ENCODE measurements at regions not wholly inside any gene's neighbourhood (a gene's known extent, or its start where the extent isn't known, plus 50 kb on each side); places are given as distances from the start of the nearest gene placed in this dataset.

DNA sequence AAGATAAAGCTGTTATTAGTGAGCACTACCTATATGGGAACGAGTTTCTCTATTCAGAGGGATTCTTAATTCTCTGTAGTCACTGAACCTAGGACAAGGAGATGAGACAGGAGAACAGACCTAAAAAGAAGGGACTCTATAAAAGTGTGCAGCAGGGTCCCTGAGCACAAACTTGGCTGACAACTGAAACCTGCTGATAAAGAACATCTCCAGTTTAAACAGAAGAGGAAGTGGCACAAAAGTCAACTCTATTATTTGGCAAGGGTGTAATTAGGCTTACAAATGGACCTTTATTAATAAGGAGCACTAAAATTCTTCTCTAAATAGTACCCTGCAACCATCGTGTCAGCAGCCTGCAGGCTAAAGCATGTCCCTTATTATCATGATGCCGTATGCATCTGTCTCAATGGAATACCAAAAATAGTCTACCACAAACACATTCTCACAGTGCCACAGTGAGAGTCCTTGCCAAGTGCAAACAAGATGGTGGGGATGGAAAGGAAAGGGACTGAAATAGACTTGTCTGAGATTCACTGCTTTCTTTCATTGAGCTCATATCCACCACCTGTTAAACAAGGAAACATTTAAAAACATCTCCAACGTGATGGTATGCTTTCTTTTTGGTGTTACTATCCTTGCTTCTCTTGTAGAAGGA is 260.2 kb downstream of the INSIG2 start:
- no peak overlapping the region for H3K4me3 ChIP-seq (ENCODE audit: low read depth, low read length)
- no peaks in the 10 kb centered on the region for H3K4me1 ChIP-seq
- DNase-seq = no peak
- no peaks in the 10 kb centered on the region for H3K9me3 ChIP-seq
- no peak for TF ChIP-seq CTCF (IDR thresholded peaks at IDR 0.05; ENCODE audit: low read depth, low read length)
- H3K36me3 ChIP-seq = no peaks in the 10 kb centered on the region
- no peaks in the 10 kb centered on the region for H3K27me3 ChIP-seq

GRCh38 chr2:118345465-118345864 is 257.2 kb downstream of the INSIG2 start:
- Histone ChIP-seq H3K4me3 (ENCODE audit: low read depth, low read length) (no peak overlapping the region), H3K36me3 (no peaks in the 10 kb centered on the region), H3K27me3 (no peaks in the 10 kb centered on the region), H3K9me3 (no peaks in the 10 kb centered on the region), H3K4me1 (no peaks in the 10 kb centered on the region)
- DNase-seq = no peak
- no peak for TF ChIP-seq CTCF (IDR thresholded peaks at IDR 0.05; ENCODE audit: low read depth, low read length)

DNA sequence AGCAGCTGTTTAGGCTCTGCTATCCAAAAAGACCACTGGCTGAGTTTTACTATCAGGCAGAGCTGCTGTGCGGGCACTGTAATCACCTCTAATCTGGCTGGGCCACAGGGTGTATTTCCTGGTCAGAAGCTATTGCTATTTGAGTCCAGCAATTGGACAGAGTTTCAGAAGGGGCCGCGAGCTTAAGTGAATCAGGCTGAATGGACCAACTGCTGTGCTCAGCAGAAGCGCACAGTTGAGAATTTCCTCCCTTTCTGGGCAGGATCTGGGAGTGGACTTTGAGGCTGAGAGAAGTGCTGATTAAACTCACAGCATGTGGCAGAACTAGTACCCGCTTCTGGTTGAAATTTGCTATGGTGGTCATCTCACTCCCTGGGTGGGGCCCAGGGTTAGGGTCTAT is 251.8 kb downstream of the INSIG2 start:
- Histone ChIP-seq H3K27me3 (no peaks in the 10 kb centered on the region), H3K36me3 (no peaks in the 10 kb centered on the region), H3K4me1 (no peaks in the 10 kb centered on the region), H3K4me3 (ENCODE audit: low read depth, low read length) (no peak overlapping the region), H3K9me3 (no peaks in the 10 kb centered on the region)
- no peak for TF ChIP-seq CTCF (IDR thresholded peaks at IDR 0.05; ENCODE audit: low read depth, low read length)
- no peak for DNase-seq

- no peak for DNase-seq
- Histone ChIP-seq H3K4me3 (ENCODE audit: low read depth, low read length) (no peak overlapping the region), H3K4me1 (no peaks in the 10 kb centered on the region), H3K9me3 (no peaks in the 10 kb centered on the region), H3K36me3 (no peaks in the 10 kb centered on the region), H3K27me3 (no peaks in the 10 kb centered on the region)
- TF ChIP-seq CTCF (IDR thresholded peaks at IDR 0.05; ENCODE audit: low read depth, low read length) = no peak
These were observed 251.1 kb downstream of the INSIG2 start for GRCh38 chr2:118339386-118339785.

- H3K36me3 ChIP-seq = no peaks in the 10 kb centered on the region
- DNase-seq = no peak
- H3K9me3 ChIP-seq = no peaks in the 10 kb centered on the region
- no peaks in the 10 kb centered on the region for H3K27me3 ChIP-seq
- no peak for TF ChIP-seq CTCF (IDR thresholded peaks at IDR 0.05; ENCODE audit: low read depth, low read length)
- H3K4me1 ChIP-seq = no peaks in the 10 kb centered on the region
- H3K4me3 ChIP-seq (ENCODE audit: low read depth, low read length) = no peak overlapping the region
These were observed 245.4 kb downstream of the INSIG2 start for GRCh38 chr2:118333664-118334063.

- Histone ChIP-seq H3K9me3 (no peaks in the 10 kb centered on the region), H3K4me1 (no peaks in the 10 kb centered on the region), H3K27me3 (no peaks in the 10 kb centered on the region), H3K36me3 (no peaks in the 10 kb centered on the region), H3K4me3 (ENCODE audit: low read depth, low read length) (no peak overlapping the region)
- TF ChIP-seq CTCF (IDR thresholded peaks at IDR 0.05; ENCODE audit: low read depth, low read length) = no peak
- no peak for DNase-seq
These were observed 237.2 kb downstream of the INSIG2 start for GRCh38 chr2:118325321-118325955.

All from BE2C (cell line).